ENCODE measurements at regions not wholly inside any gene's neighbourhood (a gene's known extent, or its start where the extent isn't known, plus 50 kb on each side); places are given as distances from the start of the nearest gene placed in this dataset.
"Not testable (repeated sequence)": the region's sequence is repeated elsewhere in the genome, so short reads cannot be mapped to it uniquely, and the experiment has no call there.

- DNase-seq (ENCODE audit: low spot score), result no peak
Observed at GRCh38 chr18:22504251-22505030, 86.7 kb upstream of the CTAGE1 start.

GRCh38 chr18:22505141-22505591, 87.5 kb upstream of the CTAGE1 start:
- no peak for DNase-seq (ENCODE audit: low spot score)

- DNase-seq (ENCODE audit: low spot score), result no peak
Observed at GRCh38 chr18:22507055-22507454, 89.3 kb upstream of the CTAGE1 start.

GRCh38 chr18:22509423-22509822, 91.7 kb upstream of the CTAGE1 start:
- DNase-seq (ENCODE audit: low spot score), result no peak

- no peak for DNase-seq (ENCODE audit: low spot score)
Observed at GRCh38 chr18:22510697-22511096, 93.0 kb upstream of the CTAGE1 start.

- DNase-seq (ENCODE audit: low spot score), result no peak
Observed at GRCh38 chr18:22513721-22514481, 96.2 kb upstream of the CTAGE1 start.

GRCh38 chr18:22514655-22515054, 96.9 kb upstream of the CTAGE1 start:
- DNase-seq (ENCODE audit: low spot score), result no peak

GRCh38 chr18:22515250-22515649, 97.5 kb upstream of the CTAGE1 start:
- DNase-seq (ENCODE audit: low spot score), result no peak

GRCh38 chr18:22517356-22517755, 99.6 kb upstream of the CTAGE1 start:
- no peak for DNase-seq (ENCODE audit: low spot score)

GRCh38 chr18:22521026-22521707, 103.5 kb upstream of the CTAGE1 start:
- no peak for DNase-seq (ENCODE audit: low spot score)

- DNase-seq (ENCODE audit: low spot score), result no peak
Observed at GRCh38 chr18:22523481-22523880, 105.8 kb upstream of the CTAGE1 start.

GRCh38 chr18:22524783-22525182, 107.1 kb upstream of the CTAGE1 start:
- no peak for DNase-seq (ENCODE audit: low spot score)

GRCh38 chr18:22525313-22525712, 107.6 kb upstream of the CTAGE1 start:
- no peak for DNase-seq (ENCODE audit: low spot score)

- DNase-seq (ENCODE audit: low spot score), result no peak
Observed at GRCh38 chr18:22525883-22526282, 108.2 kb upstream of the CTAGE1 start.

GRCh38 chr18:22528291-22528690, 110.6 kb upstream of the CTAGE1 start:
- no peak for DNase-seq (ENCODE audit: low spot score)

- DNase-seq (ENCODE audit: low spot score), result not testable (repeated sequence)
Observed at GRCh38 chr18:22534706-22535105, 117.0 kb upstream of the CTAGE1 start.

- DNase-seq (ENCODE audit: low spot score), result no peak
Observed at GRCh38 chr18:22536558-22536957, 118.8 kb upstream of the CTAGE1 start.

GRCh38 chr18:22538426-22538825, 120.7 kb upstream of the CTAGE1 start:
- DNase-seq (ENCODE audit: low spot score), result no peak

GRCh38 chr18:22539051-22539765, 121.5 kb upstream of the CTAGE1 start:
- no peak for DNase-seq (ENCODE audit: low spot score)

- DNase-seq (ENCODE audit: low spot score), result no peak
Observed at GRCh38 chr18:22541232-22541631, 123.5 kb upstream of the CTAGE1 start.

GRCh38 chr18:22542406-22542835, 124.7 kb upstream of the CTAGE1 start:
- DNase-seq (ENCODE audit: low spot score), result no peak

- no peak for DNase-seq (ENCODE audit: low spot score)
Observed at GRCh38 chr18:22543769-22544168, 126.1 kb upstream of the CTAGE1 start.

All from HuH-7 (cell line).